ENCODE measurements at regions not wholly inside any gene's neighbourhood (a gene's known extent, or its start where the extent isn't known, plus 50 kb on each side); places are given as distances from the start of the nearest gene placed in this dataset.

DNA sequence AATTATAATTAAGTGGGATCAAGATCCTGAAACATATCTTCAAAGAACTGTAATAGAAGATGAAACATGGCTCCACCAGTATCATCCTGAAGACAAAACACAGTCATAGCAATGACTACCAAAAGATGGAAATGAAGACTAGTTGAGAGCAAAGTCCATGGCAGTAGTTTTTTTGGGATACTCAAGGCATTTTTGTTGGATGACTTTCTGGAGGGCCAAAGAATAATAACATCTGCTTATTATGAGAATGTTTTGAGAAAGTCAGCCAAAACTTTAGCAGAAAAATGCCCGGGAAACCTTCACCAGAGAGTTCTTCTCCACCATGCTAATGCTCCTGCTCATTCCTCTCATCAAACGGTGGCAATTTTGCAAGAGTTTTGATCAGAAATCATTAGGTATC is 809.4 kb upstream of the RAG2 start:
- TF ChIP-seq, protein P1, sequence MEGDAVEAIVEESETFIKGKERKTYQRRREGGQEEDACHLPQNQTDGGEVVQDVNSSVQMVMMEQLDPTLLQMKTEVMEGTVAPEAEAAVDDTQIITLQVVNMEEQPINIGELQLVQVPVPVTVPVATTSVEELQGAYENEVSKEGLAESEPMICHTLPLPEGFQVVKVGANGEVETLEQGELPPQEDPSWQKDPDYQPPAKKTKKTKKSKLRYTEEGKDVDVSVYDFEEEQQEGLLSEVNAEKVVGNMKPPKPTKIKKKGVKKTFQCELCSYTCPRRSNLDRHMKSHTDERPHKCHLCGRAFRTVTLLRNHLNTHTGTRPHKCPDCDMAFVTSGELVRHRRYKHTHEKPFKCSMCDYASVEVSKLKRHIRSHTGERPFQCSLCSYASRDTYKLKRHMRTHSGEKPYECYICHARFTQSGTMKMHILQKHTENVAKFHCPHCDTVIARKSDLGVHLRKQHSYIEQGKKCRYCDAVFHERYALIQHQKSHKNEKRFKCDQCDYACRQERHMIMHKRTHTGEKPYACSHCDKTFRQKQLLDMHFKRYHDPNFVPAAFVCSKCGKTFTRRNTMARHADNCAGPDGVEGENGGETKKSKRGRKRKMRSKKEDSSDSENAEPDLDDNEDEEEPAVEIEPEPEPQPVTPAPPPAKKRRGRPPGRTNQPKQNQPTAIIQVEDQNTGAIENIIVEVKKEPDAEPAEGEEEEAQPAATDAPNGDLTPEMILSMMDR (conservative IDR thresholded peaks at IDR 0.05; ENCODE audit: low read length): no peak
- no peak for TF ChIP-seq EZH2phosphoT487 (IDR thresholded peaks at IDR 0.05; ENCODE audit: borderline replicate concordance, low read depth, low read length)

All from OCI-LY7 (cell line).